ENCODE measurements at regions not wholly inside any gene's neighbourhood (a gene's known extent, or its start where the extent isn't known, plus 50 kb on each side); places are given as distances from the start of the nearest gene placed in this dataset.
A peak's percentile ranks its signal among the peaks of the same experiment; 100 is the strongest.

- no peak overlapping the region for H3K27ac ChIP-seq (ENCODE audit: low read depth, low read length)
- FAIRE-seq (no peak), DNase-seq (ENCODE audit: low read depth) (no peak)
- H3K79me2 ChIP-seq (ENCODE audit: insufficient read depth, low read length): no peaks in the 10 kb centered on the region
- Mint-ChIP-seq H3K4me3 (ENCODE audit: unreplicated experiment) (no peak overlapping the region), H3K4me1 (ENCODE audit: low read depth, unreplicated experiment) (no peaks in the 10 kb centered on the region), H3K36me3 (ENCODE audit: low read depth, unreplicated experiment) (no peaks in the 10 kb centered on the region), H3K9me3 (ENCODE audit: unreplicated experiment) (peaks cover 8% of the 10 kb centered on the region), H3K27me3 (ENCODE audit: low read depth, unreplicated experiment) (no peaks in the 10 kb centered on the region), H3K27ac (ENCODE audit: unreplicated experiment) (no peak overlapping the region)
- H3K27me3 ChIP-seq (ENCODE audit: insufficient read depth, low read length): no peaks in the 10 kb centered on the region
- H3K4me3 ChIP-seq (ENCODE audit: insufficient read depth, low read depth, low read length): no peak overlapping the region
- H3K4me1 ChIP-seq (ENCODE audit: insufficient read depth, low read length): no peaks in the 10 kb centered on the region
- H3K4me2 ChIP-seq (ENCODE audit: low read length): no peak overlapping the region
- H3K9me3 ChIP-seq (ENCODE audit: insufficient read depth, low read depth, low read length): no peaks in the 10 kb centered on the region
- H3K9ac ChIP-seq (ENCODE audit: low read length): no peak overlapping the region
- H2AFZ ChIP-seq (ENCODE audit: low read depth, low read length): no peak overlapping the region
- no peaks in the 10 kb centered on the region for H3K36me3 ChIP-seq (ENCODE audit: insufficient read depth, low read length)
- no peak for TF ChIP-seq EZH2 (IDR thresholded peaks at IDR 0.05; ENCODE audit: insufficient read depth, low read length)
- no peak for TF ChIP-seq CTCF (IDR thresholded peaks at IDR 0.05; ENCODE audit: insufficient read depth, low read depth, low read length)
- H4K20me1 ChIP-seq (ENCODE audit: insufficient read depth, low read length): no peaks in the 10 kb centered on the region
These were observed 1169.9 kb downstream of the TYW1 start for GRCh38 chr7:68166525-68166924.

DNA sequence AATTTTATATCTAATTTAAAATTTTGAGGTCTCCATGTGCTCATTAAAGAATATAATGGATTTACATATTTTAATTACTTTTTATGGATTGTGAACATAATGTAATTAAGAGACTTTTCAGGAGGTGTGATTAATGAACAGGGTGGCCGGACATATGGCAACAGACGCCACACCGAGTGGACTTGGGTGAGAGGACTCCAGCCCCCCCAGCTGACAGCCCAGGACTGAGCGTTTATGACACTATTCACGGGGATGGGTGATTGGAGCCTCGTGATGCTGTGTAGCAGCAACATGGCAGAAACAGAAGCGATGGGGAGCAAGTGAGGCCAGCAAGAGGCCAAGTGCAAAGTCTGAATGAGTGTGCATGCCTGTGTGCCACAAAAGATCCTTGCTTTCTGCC, 1176.9 kb downstream of the TYW1 start:
- Histone ChIP-seq H3K4me2 (ENCODE audit: low read length) (no peak overlapping the region), H3K4me1 (ENCODE audit: insufficient read depth, low read length) (no peaks in the 10 kb centered on the region), H3K27me3 (ENCODE audit: insufficient read depth, low read length) (no peaks in the 10 kb centered on the region), H3K9me3 (ENCODE audit: insufficient read depth, low read depth, low read length) (no peaks in the 10 kb centered on the region), H3K79me2 (ENCODE audit: insufficient read depth, low read length) (no peaks in the 10 kb centered on the region), H4K20me1 (ENCODE audit: insufficient read depth, low read length) (no peaks in the 10 kb centered on the region), H3K4me3 (ENCODE audit: insufficient read depth, low read depth, low read length) (no peak overlapping the region), H2AFZ (ENCODE audit: low read depth, low read length) (no peak overlapping the region), H3K36me3 (ENCODE audit: insufficient read depth, low read length) (no peaks in the 10 kb centered on the region), H3K9ac (ENCODE audit: low read length) (no peak overlapping the region), H3K27ac (ENCODE audit: low read depth, low read length) (no peak overlapping the region)
- H3K27me3 Mint-ChIP-seq (ENCODE audit: low read depth, unreplicated experiment): no peaks in the 10 kb centered on the region
- no peak for FAIRE-seq
- H3K27ac Mint-ChIP-seq (ENCODE audit: unreplicated experiment): no peak overlapping the region
- TF ChIP-seq EZH2 (IDR thresholded peaks at IDR 0.05; ENCODE audit: insufficient read depth, low read length) (no peak), CTCF (IDR thresholded peaks at IDR 0.05; ENCODE audit: insufficient read depth, low read depth, low read length) (no peak)
- H3K4me1 Mint-ChIP-seq (ENCODE audit: low read depth, unreplicated experiment): no peaks in the 10 kb centered on the region
- H3K9me3 Mint-ChIP-seq (ENCODE audit: unreplicated experiment): peaks cover 8% of the 10 kb centered on the region
- H3K36me3 Mint-ChIP-seq (ENCODE audit: low read depth, unreplicated experiment): no peaks in the 10 kb centered on the region
- no peak overlapping the region for H3K4me3 Mint-ChIP-seq (ENCODE audit: unreplicated experiment)
- no peak for DNase-seq (ENCODE audit: low read depth)

GRCh38 chr7:68176974-68177373, 1180.3 kb downstream of the TYW1 start:
- Mint-ChIP-seq H3K27ac (ENCODE audit: unreplicated experiment) (no peak overlapping the region), H3K4me3 (ENCODE audit: unreplicated experiment) (no peak overlapping the region), H3K9me3 (ENCODE audit: unreplicated experiment) (peaks cover 19% of the 10 kb centered on the region), H3K36me3 (ENCODE audit: low read depth, unreplicated experiment) (no peaks in the 10 kb centered on the region), H3K4me1 (ENCODE audit: low read depth, unreplicated experiment) (no peaks in the 10 kb centered on the region), H3K27me3 (ENCODE audit: low read depth, unreplicated experiment) (no peaks in the 10 kb centered on the region)
- no peaks in the 10 kb centered on the region for H3K79me2 ChIP-seq (ENCODE audit: insufficient read depth, low read length)
- no peak overlapping the region for H3K27ac ChIP-seq (ENCODE audit: low read depth, low read length)
- DNase-seq (ENCODE audit: low read depth) (peak; percentile 59), FAIRE-seq (peak; percentile 39)
- H3K9ac ChIP-seq (ENCODE audit: low read length): no peak overlapping the region
- no peaks in the 10 kb centered on the region for H4K20me1 ChIP-seq (ENCODE audit: insufficient read depth, low read length)
- peak; percentile 61 for TF ChIP-seq CTCF (IDR thresholded peaks at IDR 0.05; ENCODE audit: insufficient read depth, low read depth, low read length)
- TF ChIP-seq EZH2 (IDR thresholded peaks at IDR 0.05; ENCODE audit: insufficient read depth, low read length): no peak
- H3K27me3 ChIP-seq (ENCODE audit: insufficient read depth, low read length): no peaks in the 10 kb centered on the region
- H3K9me3 ChIP-seq (ENCODE audit: insufficient read depth, low read depth, low read length): no peaks in the 10 kb centered on the region
- H3K4me3 ChIP-seq (ENCODE audit: insufficient read depth, low read depth, low read length): no peak overlapping the region
- no peaks in the 10 kb centered on the region for H3K36me3 ChIP-seq (ENCODE audit: insufficient read depth, low read length)
- no peaks in the 10 kb centered on the region for H3K4me1 ChIP-seq (ENCODE audit: insufficient read depth, low read length)
- H3K4me2 ChIP-seq (ENCODE audit: low read length): no peak overlapping the region
- H2AFZ ChIP-seq (ENCODE audit: low read depth, low read length): no peak overlapping the region

Measured in astrocyte (in vitro differentiated cells and primary cell).